K562 (cell line): ENCODE measurements at regions not wholly inside any gene's neighbourhood (a gene's known extent, or its start where the extent isn't known, plus 50 kb on each side); places are given as distances from the start of the nearest gene placed in this dataset.

Experiments
- HDAC2 ChIP-seq: fragments of 450-650 bp; IDR thresholded peaks from 2 replicates; pipeline ENCODE4 v1.6.1; 2016; ENCODE audit warnings: mild to moderate bottlenecking
- MAX ChIP-seq: sonication (generic); formaldehyde crosslinking; IDR thresholded peaks from 2 replicates; pipeline ENCODE4 v1.9.0; 2022; ENCODE audit warnings: mild to moderate bottlenecking, missing genetic modification reagents
- NBN ChIP-seq: fragments of 450-650 bp; IDR thresholded peaks from 2 replicates; pipeline ENCODE4 v1.6.1; 2016; ENCODE audit warnings: low read depth, mild to moderate bottlenecking
- ZNF212 ChIP-seq: fragments of 450-650 bp; formaldehyde crosslinking; IDR thresholded peaks from 2 replicates; pipeline ENCODE4 v1.4.0; 2020; ENCODE audit warnings: mild to moderate bottlenecking
- ZNF583 ChIP-seq: fragments of 250-450 bp; sonication (Bioruptor Pico); IDR thresholded peaks from 2 replicates; pipeline ENCODE4 v1.4.0; 2020
- ZNF707 ChIP-seq: fragments of 250-450 bp; sonication (Bioruptor Pico); conservative IDR thresholded peaks from 2 replicates; pipeline ENCODE4 v1.8.0; 2022; ENCODE audit warnings: inconsistent platforms, mild to moderate bottlenecking, moderate library complexity
- TF ChIP-seq, protein P1 (sequence below): sonication (generic); formaldehyde crosslinking; IDR thresholded peaks from 2 replicates; pipeline ENCODE4 v1.8.1; 2023; ENCODE audit warnings: mild to moderate bottlenecking, missing genetic modification reagents
- TF ChIP-seq, protein P2 (sequence below), 2 experiments: fragments of 450-650 bp; IDR thresholded peaks; 2 replicates each; pipeline ENCODE4 v1.6.1; 2016; ENCODE audit warnings: mild to moderate bottlenecking in 2 of 2, borderline replicate concordance in 1 of 2, low read depth in 1 of 2, moderate library complexity in 1 of 2

DNA sequence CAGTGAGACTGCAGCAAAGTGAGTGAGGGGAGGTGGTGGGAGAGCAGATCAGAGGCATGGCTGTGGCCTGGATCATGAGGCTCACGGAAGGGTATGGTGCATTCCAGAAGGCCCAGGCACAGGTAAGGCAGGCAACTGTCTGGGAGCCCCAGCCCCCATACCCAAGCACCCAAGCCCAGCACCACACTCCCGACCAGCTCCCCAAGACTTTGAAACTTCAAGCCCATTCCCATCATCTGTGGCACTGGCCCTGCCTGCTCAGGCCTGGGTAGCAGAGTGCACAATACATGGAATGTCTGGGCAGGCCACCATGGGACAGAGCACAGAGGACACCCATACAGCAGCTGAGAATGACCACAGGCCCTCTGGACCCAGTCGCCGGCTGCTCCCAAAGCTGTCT, 202.6 kb upstream of the ARL4C start (continued):
- TF ChIP-seq, protein P1, sequence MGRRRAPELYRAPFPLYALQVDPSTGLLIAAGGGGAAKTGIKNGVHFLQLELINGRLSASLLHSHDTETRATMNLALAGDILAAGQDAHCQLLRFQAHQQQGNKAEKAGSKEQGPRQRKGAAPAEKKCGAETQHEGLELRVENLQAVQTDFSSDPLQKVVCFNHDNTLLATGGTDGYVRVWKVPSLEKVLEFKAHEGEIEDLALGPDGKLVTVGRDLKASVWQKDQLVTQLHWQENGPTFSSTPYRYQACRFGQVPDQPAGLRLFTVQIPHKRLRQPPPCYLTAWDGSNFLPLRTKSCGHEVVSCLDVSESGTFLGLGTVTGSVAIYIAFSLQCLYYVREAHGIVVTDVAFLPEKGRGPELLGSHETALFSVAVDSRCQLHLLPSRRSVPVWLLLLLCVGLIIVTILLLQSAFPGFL (CRISPR knock-in tag): no peak
- TF ChIP-seq ZNF707 (CRISPR knock-in tag): no peak
- no peak for TF ChIP-seq NBN
- TF ChIP-seq ZNF583 (CRISPR knock-in tag): no peak
- no peak for TF ChIP-seq HDAC2
- TF ChIP-seq, protein P2, sequence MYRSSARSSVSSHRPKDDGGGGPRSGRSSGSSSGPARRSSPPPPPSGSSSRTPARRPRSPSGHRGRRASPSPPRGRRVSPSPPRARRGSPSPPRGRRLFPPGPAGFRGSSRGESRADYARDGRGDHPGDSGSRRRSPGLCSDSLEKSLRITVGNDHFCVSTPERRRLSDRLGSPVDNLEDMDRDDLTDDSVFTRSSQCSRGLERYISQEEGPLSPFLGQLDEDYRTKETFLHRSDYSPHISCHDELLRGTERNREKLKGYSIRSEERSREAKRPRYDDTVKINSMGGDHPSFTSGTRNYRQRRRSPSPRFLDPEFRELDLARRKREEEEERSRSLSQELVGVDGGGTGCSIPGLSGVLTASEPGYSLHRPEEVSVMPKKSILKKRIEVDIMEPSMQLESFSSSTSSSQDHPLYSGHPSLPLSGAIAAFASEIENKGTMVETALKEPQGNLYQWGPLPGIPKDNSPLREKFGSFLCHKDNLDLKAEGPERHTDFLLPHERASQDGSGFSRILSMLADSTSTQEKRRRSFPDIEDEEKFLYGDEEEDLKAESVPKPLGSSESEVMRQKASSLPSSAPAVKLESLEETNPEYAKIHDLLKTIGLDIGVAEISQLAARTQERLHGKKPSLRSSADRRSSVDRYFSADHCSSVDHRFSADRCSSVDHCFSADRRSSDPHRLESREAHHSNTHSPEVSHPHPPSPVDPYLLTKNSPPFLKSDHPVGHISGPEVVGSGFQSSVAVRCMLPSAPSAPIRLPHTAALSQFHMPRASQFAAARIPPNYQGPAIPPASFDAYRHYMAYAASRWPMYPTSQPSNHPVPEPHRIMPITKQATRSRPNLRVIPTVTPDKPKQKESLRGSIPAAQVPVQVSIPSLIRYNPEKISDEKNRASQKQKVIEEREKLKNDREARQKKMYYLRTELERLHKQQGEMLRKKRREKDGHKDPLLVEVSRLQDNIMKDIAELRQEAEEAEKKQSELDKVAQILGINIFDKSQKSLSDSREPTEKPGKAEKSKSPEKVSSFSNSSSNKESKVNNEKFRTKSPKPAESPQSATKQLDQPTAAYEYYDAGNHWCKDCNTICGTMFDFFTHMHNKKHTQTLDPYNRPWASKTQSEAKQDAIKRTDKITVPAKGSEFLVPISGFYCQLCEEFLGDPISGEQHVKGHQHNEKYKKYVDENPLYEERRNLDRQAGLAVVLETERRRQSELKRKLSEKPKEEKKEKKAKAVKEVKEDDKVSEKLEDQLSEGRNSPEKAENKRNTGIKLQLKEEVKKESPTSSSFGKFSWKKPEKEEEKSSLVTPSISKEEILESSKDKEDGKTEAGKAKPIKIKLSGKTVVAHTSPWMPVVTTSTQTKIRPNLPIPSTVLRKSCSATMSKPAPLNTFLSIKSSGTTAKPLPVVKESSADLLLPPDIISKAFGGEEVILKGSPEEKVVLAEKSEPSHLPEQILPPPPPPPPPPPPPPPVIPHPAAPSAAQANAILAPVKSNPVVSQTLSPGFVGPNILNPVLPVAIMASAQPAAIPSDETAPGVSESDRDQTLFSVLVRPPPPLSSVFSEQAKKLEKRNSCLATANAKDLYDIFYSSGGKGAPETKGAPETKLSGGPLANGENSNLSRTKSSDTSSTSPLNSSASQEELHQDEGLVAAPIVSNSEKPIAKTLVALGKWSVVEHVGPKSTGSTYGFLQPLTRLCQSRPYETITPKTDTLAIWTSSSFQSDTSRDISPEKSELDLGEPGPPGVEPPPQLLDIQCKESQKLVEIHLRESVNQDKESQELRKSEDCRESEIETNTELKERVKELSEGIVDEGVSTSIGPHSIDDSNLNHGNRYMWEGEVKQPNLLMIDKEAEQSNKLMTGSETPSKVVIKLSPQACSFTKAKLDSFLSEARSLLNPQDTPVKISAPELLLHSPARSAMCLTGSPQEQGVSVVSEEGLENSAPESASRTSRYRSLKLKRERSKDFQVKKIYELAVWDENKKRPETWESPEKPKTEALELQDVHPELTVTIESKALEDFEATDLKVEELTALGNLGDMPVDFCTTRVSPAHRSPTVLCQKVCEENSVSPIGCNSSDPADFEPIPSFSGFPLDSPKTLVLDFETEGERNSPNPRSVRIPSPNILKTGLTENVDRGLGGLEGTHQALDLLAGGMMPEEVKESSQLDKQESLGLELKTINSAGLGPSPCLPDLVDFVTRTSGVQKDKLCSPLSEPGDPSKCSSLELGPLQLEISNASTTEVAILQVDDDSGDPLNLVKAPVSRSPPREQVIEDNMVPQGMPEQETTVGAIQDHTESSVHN (IDR thresholded peaks at IDR 0.05; ENCODE audit: borderline replicate concordance in 1 of 2, low read depth in 1 of 2): no peak
- TF ChIP-seq MAX (CRISPR knock-in tag): no peak
- TF ChIP-seq ZNF212: no peak
